Fibroblast of pulmonary artery (primary cell): ENCODE measurements at regions not wholly inside any gene's neighbourhood (a gene's known extent, or its start where the extent isn't known, plus 50 kb on each side); places are given as distances from the start of the nearest gene placed in this dataset.

Experiments
- DNase-seq: peaks from one replicate; pipeline ENCODE4 v3.0.0-alpha.2; 2010; ENCODE audit warnings: low read depth
- H3K4me3 ChIP-seq: replicated peaks from 2 replicates; pipeline ENCODE4 v1.5.1; 2011; ENCODE audit warnings: low read depth, mild to moderate bottlenecking, control low read depth, low read length, moderate library complexity
- CTCF ChIP-seq: IDR thresholded peaks from 2 replicates; pipeline ENCODE4 v1.5.1; 2011; ENCODE audit warnings: mild to moderate bottlenecking, control low read depth, low read length, inconsistent platforms; ENCODE audit errors: missing control alignments

GRCh38 chr4:115920637-115921036, 807.2 kb upstream of the NDST4 start:
- TF ChIP-seq CTCF: no peak
- H3K4me3 ChIP-seq: no peak overlapping the region
- DNase-seq: no peak

DNA sequence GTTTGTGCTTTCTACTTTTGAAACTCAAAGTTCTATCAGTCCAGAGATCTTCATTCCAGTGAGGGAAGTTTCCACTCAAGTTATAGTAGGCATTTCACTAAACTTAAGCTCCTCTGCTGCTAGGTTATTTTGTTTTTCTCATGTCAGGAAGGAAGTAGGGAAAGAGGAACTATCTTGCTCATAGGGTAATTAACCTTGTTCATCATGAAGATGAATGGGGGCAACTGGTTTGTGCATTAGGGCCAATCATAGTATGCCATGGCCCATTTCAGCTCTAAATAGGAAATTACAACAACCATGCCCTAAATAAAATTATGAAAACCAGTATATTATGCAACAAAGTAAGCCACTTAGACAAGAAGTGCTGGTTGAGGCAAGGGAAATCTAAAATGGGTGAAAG, 804.7 kb upstream of the NDST4 start:
- no peak for DNase-seq
- no peak for TF ChIP-seq CTCF
- no peak overlapping the region for H3K4me3 ChIP-seq

DNA sequence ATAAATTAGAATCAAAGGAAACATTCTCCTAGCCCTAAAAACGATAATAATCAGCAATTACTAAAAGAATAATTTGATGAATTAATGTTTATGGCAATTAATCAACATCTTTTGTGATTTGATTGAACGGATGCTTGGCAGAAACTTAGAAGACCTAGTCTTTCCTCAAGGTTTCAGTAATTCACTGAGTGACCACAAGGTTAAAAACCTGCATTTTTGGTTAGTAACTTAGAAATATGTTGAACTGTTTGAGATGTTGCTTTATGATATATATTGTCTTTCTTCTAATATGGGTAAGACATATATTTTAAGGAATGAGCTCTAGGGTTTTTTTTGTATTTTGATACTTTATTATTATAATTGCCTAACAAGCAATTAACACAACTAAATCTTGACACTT, 793.0 kb upstream of the NDST4 start:
- no peak overlapping the region for H3K4me3 ChIP-seq
- DNase-seq: no peak
- TF ChIP-seq CTCF: no peak

- H3K4me3 ChIP-seq: no peak overlapping the region
- no peak for TF ChIP-seq CTCF
- no peak for DNase-seq
Observed at GRCh38 chr4:115883847-115884246, 770.4 kb upstream of the NDST4 start.

DNA sequence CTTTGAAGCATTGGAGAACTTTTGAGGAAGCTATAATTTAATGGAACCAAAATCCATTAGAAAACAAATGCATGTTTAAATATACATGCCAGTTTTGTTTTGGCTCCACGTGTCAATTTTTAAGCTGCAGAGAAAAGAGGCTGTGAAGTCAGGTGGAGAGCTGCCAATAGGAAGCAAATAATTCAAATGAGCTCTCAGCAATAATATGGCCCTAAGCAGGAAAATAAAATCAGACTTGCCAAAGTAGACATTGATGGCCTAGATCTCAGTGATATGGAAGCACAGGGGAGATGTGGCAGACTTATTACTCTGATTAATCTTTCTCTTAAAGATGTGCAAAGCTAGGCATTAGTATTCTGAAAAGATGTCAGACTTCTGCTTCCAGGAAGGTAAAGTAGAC, 769.8 kb upstream of the NDST4 start:
- TF ChIP-seq CTCF: no peak
- no peak for DNase-seq
- H3K4me3 ChIP-seq: no peak overlapping the region

GRCh38 chr4:115873048-115873447, 759.6 kb upstream of the NDST4 start:
- TF ChIP-seq CTCF: no peak
- no peak overlapping the region for H3K4me3 ChIP-seq
- DNase-seq: no peak

GRCh38 chr4:115871596-115871995, 758.2 kb upstream of the NDST4 start:
- no peak for DNase-seq
- H3K4me3 ChIP-seq: no peak overlapping the region
- no peak for TF ChIP-seq CTCF
